ENCODE measurements at regions not wholly inside any gene's neighbourhood (a gene's known extent, or its start where the extent isn't known, plus 50 kb on each side); places are given as distances from the start of the nearest gene placed in this dataset.

DNA sequence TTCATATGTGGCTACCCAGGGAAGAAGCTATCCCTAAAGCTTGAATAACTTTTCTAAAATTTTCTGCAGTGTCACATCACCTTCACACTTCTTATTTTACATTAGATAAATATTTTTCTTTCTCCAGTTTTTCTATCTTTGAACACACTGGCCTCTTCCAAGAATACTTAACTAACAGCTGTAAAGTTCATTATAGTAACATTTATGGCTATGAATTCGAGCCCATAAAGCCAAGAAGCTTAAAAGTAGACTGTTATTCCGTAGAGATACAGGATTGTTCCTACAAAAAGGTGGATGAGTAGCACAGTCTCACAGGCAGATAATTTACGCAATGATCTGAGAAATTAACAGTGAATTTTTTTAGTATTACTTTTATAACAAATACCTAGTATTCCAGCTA lies 55.7 kb upstream of the BMP5 start:
- TF ChIP-seq, protein P1, sequence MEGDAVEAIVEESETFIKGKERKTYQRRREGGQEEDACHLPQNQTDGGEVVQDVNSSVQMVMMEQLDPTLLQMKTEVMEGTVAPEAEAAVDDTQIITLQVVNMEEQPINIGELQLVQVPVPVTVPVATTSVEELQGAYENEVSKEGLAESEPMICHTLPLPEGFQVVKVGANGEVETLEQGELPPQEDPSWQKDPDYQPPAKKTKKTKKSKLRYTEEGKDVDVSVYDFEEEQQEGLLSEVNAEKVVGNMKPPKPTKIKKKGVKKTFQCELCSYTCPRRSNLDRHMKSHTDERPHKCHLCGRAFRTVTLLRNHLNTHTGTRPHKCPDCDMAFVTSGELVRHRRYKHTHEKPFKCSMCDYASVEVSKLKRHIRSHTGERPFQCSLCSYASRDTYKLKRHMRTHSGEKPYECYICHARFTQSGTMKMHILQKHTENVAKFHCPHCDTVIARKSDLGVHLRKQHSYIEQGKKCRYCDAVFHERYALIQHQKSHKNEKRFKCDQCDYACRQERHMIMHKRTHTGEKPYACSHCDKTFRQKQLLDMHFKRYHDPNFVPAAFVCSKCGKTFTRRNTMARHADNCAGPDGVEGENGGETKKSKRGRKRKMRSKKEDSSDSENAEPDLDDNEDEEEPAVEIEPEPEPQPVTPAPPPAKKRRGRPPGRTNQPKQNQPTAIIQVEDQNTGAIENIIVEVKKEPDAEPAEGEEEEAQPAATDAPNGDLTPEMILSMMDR (conservative IDR thresholded peaks at IDR 0.05): no peak
- no peak for TF ChIP-seq EZH2 (IDR thresholded peaks at IDR 0.05; ENCODE audit: low read depth)
